Panc1 (cell line): ENCODE measurements at regions not wholly inside any gene's neighbourhood (a gene's known extent, or its start where the extent isn't known, plus 50 kb on each side); places are given as distances from the start of the nearest gene placed in this dataset.

Experiments
- ATAC-seq: fragments of 200-7000 bp; cut with Tn5 transposase; 2 replicates; pipeline ENCODE4 v1.9.1; 2020; ENCODE audit warnings: mild to moderate bottlenecking, moderate library complexity
- BruUV-seq: library from RNA; stranded (reverse); fragments of 400-500 nt; replicated peaks from 2 replicates; lab custom pipeline; 2021; lab: Mats Ljungman, UMichigan
- CTCF ChIA-PET: fragments of 300-600 bp; sonication (Branson Sonifier 250); formaldehyde crosslinking; loops from one replicate; lab custom pipeline; 2022; ENCODE audit warnings: antibody characterized with exemption; lab: Charles Lee
- POLR2A ChIA-PET: fragments of 300-600 bp; sonication (Branson Sonifier 250); formaldehyde crosslinking; loops from one replicate; lab custom pipeline; 2022; ENCODE audit warnings: antibody characterized with exemption; lab: Charles Lee
- DNase-seq: peaks from one replicate; pipeline ENCODE4 v3.0.0-alpha.2; 2010; ENCODE audit warnings: low read depth, low spot score
- H3K27ac ChIP-seq: 2 replicates; pipeline ENCODE4 v1.5.1; 2011; ENCODE audit warnings: mild to moderate bottlenecking, low read length, inconsistent platforms
- H3K27me3 ChIP-seq: fragments of 200-500 bp; sonication (Bioruptor generic); 2 replicates; pipeline ENCODE4 v1.6.0; 2014; ENCODE audit warnings: low read length, inconsistent platforms; ENCODE audit not compliant: control insufficient read depth, insufficient read depth
- H3K36me3 ChIP-seq: fragments of 200-500 bp; sonication (Bioruptor generic); 2 replicates; pipeline ENCODE4 v1.5.1; 2014; ENCODE audit warnings: inconsistent platforms, mild to moderate bottlenecking, low read length, moderate library complexity; ENCODE audit not compliant: control insufficient read depth, insufficient read depth
- H3K4me1 ChIP-seq: 2 replicates; pipeline ENCODE4 v1.5.1; 2011; ENCODE audit warnings: inconsistent platforms, mild to moderate bottlenecking, low read length, moderate library complexity; ENCODE audit not compliant: control insufficient read depth, insufficient read depth
- H3K4me3 ChIP-seq, 2 experiments: 2 replicates each; pipeline ENCODE4 v1.5.1; 2011 to 2012; ENCODE audit warnings: low read depth in 2 of 2, low read length in 2 of 2, mild to moderate bottlenecking in 2 of 2, inconsistent platforms in 1 of 2, moderate library complexity in 1 of 2
- H3K9me3 ChIP-seq: fragments of 200-500 bp; sonication (Bioruptor generic); 2 replicates; pipeline ENCODE4 v1.5.1; 2014; ENCODE audit warnings: low read depth, mild to moderate bottlenecking, inconsistent platforms, low read length, moderate library complexity; ENCODE audit not compliant: control insufficient read depth, insufficient read depth
- POLR2AphosphoS5 ChIP-seq: IDR thresholded peaks from 2 replicates; pipeline ENCODE4 v1.6.1; 2012; ENCODE audit warnings: mild to moderate bottlenecking, low read depth, low read length, moderate library complexity
- SIN3A ChIP-seq: IDR thresholded peaks from 2 replicates; pipeline ENCODE4 v1.6.1; 2012; ENCODE audit warnings: low read depth, mild to moderate bottlenecking, low read length, moderate library complexity, borderline replicate concordance; ENCODE audit not compliant: insufficient read depth
- TCF7L2 ChIP-seq: IDR thresholded peaks from 2 replicates; pipeline ENCODE4 v1.6.1; 2011; ENCODE audit warnings: mild to moderate bottlenecking, low read depth, low read length, inconsistent platforms
- in situ Hi-C: cut with HindIII; loops from 2 replicates; pipeline ENCODE4 v1.10.0; 2016; ENCODE audit warnings: low sequenced_read_pairs, low pct_unique_long_range_greater_than_20kb
- intact Hi-C: fragments of 100-400 bp; cut with micrococcal nuclease; formaldehyde crosslinking; loops from one replicate; pipeline ENCODE4 v1.10.0; 2022; ENCODE audit not compliant: unreplicated experiment
- TF ChIP-seq, protein P1 (sequence below), 2 experiments: IDR thresholded peaks; 2 replicates each; pipeline ENCODE4 v1.6.1; 2011 to 2012; ENCODE audit warnings: low read depth in 2 of 2, control low read depth in 1 of 2, low read length in 1 of 2, mild to moderate bottlenecking in 1 of 2, moderate library complexity in 1 of 2; ENCODE audit not compliant: insufficient read depth in 1 of 2
- TF ChIP-seq, protein P2 (sequence below): fragments of 450-650 bp; IDR thresholded peaks from 2 replicates; pipeline ENCODE4 v1.5.1; 2017; ENCODE audit warnings: mild to moderate bottlenecking

DNA sequence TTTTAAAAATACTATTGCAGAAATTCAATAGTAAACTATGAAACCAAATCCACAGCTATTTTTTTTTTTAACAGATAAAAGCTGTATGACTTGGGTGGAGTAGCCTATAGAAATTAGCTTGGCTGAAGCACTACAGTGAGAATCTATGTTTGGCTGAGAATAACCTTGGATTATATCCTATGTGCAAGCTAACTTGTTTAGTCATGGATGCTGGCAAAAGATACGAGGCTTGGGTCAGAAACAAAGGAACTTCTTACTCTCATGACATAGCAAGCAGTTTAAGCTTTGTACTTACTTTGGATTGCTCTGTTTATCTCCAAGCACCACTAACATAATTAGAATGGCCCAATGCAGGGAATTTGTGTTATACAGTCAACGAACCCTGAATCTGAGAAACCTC lies 119.2 kb upstream of the GRID2 start:
- no peak overlapping the region for H3K4me3 ChIP-seq
- no peak for TF ChIP-seq TCF7L2
- TF ChIP-seq SIN3A, result no peak
- TF ChIP-seq, protein P1, sequence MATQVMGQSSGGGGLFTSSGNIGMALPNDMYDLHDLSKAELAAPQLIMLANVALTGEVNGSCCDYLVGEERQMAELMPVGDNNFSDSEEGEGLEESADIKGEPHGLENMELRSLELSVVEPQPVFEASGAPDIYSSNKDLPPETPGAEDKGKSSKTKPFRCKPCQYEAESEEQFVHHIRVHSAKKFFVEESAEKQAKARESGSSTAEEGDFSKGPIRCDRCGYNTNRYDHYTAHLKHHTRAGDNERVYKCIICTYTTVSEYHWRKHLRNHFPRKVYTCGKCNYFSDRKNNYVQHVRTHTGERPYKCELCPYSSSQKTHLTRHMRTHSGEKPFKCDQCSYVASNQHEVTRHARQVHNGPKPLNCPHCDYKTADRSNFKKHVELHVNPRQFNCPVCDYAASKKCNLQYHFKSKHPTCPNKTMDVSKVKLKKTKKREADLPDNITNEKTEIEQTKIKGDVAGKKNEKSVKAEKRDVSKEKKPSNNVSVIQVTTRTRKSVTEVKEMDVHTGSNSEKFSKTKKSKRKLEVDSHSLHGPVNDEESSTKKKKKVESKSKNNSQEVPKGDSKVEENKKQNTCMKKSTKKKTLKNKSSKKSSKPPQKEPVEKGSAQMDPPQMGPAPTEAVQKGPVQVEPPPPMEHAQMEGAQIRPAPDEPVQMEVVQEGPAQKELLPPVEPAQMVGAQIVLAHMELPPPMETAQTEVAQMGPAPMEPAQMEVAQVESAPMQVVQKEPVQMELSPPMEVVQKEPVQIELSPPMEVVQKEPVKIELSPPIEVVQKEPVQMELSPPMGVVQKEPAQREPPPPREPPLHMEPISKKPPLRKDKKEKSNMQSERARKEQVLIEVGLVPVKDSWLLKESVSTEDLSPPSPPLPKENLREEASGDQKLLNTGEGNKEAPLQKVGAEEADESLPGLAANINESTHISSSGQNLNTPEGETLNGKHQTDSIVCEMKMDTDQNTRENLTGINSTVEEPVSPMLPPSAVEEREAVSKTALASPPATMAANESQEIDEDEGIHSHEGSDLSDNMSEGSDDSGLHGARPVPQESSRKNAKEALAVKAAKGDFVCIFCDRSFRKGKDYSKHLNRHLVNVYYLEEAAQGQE (IDR thresholded peaks at IDR 0.05; ENCODE audit: insufficient read depth in 1 of 2, low read depth in 2 of 2, low read length in 1 of 2), result no peak
- TF ChIP-seq POLR2AphosphoS5, result no peak
- TF ChIP-seq, protein P2, sequence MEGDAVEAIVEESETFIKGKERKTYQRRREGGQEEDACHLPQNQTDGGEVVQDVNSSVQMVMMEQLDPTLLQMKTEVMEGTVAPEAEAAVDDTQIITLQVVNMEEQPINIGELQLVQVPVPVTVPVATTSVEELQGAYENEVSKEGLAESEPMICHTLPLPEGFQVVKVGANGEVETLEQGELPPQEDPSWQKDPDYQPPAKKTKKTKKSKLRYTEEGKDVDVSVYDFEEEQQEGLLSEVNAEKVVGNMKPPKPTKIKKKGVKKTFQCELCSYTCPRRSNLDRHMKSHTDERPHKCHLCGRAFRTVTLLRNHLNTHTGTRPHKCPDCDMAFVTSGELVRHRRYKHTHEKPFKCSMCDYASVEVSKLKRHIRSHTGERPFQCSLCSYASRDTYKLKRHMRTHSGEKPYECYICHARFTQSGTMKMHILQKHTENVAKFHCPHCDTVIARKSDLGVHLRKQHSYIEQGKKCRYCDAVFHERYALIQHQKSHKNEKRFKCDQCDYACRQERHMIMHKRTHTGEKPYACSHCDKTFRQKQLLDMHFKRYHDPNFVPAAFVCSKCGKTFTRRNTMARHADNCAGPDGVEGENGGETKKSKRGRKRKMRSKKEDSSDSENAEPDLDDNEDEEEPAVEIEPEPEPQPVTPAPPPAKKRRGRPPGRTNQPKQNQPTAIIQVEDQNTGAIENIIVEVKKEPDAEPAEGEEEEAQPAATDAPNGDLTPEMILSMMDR, result no peak
- no peaks in the 10 kb centered on the region for H3K27me3 ChIP-seq
- intact Hi-C loops (no loop called here), in situ Hi-C loops (no loop called here)
- no peaks in the 10 kb centered on the region for H3K4me1 ChIP-seq
- BruUV-seq, result no TSS peak
- CTCF ChIA-PET, result no interaction called here
- POLR2A ChIA-PET, result no interaction called here
- no peaks in the 10 kb centered on the region for H3K36me3 ChIP-seq
- DNase-seq, result no peak
- no peaks in the 10 kb centered on the region for H3K9me3 ChIP-seq
- no peak overlapping the region for H3K27ac ChIP-seq
- ATAC-seq, result no peak

DNA sequence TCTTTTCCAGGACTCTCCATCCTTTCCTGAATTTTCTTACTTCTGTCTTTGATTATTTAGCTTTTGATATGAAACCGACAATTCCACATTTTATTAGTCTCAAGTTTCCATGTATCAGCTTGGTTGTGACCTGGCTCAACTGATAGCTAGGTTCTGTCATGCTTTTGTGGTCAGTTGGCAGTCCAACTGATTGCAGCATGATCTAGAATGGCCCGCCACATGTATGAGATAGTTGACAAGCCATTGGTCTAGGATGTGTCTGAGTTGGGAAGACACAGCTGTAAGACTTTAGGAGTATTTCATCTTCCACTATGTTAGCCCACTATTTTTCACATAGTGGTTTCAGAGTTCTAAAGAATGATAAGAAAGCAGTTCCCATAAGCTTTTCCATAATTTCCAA lies 117.5 kb upstream of the GRID2 start:
- ChIA-PET CTCF (no interaction called here), POLR2A (no interaction called here)
- Histone ChIP-seq H3K4me1 (no peaks in the 10 kb centered on the region), H3K27ac (no peak overlapping the region), H3K27me3 (no peaks in the 10 kb centered on the region), H3K4me3 (no peak overlapping the region), H3K9me3 (no peaks in the 10 kb centered on the region), H3K36me3 (no peaks in the 10 kb centered on the region)
- intact Hi-C loops (no loop called here), in situ Hi-C loops (no loop called here)
- TF ChIP-seq, protein P2, result no peak
- no TSS peak for BruUV-seq
- ATAC-seq (no peak), DNase-seq (no peak)

DNA sequence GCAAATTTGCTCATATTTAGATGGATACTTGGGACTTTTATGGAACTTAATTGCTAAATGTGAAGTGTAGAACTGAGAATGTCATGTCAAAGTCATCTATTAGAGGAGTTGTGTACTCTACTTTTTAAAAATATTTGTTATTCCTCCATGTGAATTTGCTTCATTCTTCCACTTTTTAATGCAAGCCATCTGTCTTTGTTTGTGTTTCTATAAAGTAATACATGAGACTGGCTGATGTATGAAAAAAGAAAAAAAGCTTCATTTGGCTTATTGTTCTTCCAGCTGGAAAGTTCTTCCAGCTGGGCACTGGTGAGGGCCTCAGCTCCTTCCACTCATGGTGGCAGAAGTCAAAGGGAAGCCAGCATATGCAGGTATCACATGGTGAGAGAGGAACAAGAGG lies 114.6 kb upstream of the GRID2 start:
- ChIA-PET CTCF (no interaction called here), POLR2A (no interaction called here)
- no TSS peak for BruUV-seq
- H3K36me3 ChIP-seq, result no peaks in the 10 kb centered on the region
- H3K27me3 ChIP-seq, result no peaks in the 10 kb centered on the region
- no peak for DNase-seq
- H3K4me1 ChIP-seq, result no peaks in the 10 kb centered on the region
- no peak overlapping the region for H3K27ac ChIP-seq
- H3K9me3 ChIP-seq, result no peaks in the 10 kb centered on the region
- TF ChIP-seq, protein P2, result no peak
- TF ChIP-seq SIN3A (no peak), TCF7L2 (no peak), POLR2AphosphoS5 (no peak)
- TF ChIP-seq, protein P1 (IDR thresholded peaks at IDR 0.05; ENCODE audit: insufficient read depth in 1 of 2, low read depth in 2 of 2, low read length in 1 of 2), result no peak
- intact Hi-C loops, result no loop called here
- in situ Hi-C loops, result no loop called here
- no peak for ATAC-seq
- H3K4me3 ChIP-seq, result no peak overlapping the region
